GM21529 (cell line): ENCODE measurements at regions not wholly inside any gene's neighbourhood (a gene's known extent, or its start where the extent isn't known, plus 50 kb on each side); places are given as distances from the start of the nearest gene placed in this dataset.
"Not testable (repeated sequence)": the region's sequence is repeated elsewhere in the genome, so short reads cannot be mapped to it uniquely, and the experiment has no call there.

ENCODE experiments used
- ATAC-seq: cut with Tn5 transposase; IDR thresholded peaks from one replicate; pipeline ENCODE4 v1.9.1; 2021; ENCODE audit not compliant: unreplicated experiment

DNA sequence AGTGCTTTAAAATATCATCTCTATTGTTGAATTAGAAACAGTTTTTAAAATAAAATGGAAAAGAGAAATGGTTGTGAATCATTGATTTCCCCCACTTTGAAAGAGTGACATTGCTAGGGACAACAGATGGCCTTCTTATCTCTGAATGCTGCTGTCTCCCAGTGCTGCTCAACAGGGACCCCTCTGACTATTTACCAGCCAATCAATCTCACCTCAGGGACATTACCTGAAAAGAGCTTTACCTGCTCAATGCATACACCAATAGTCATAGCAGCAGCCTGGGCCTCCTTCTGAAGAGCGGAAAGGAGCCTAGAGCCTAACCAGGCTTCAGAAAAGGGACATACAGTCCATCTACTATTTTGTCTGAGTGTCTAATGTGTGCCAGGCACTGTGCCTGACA is 162.8 kb downstream of the CGGBP1 start:
- ATAC-seq, result no peak

DNA sequence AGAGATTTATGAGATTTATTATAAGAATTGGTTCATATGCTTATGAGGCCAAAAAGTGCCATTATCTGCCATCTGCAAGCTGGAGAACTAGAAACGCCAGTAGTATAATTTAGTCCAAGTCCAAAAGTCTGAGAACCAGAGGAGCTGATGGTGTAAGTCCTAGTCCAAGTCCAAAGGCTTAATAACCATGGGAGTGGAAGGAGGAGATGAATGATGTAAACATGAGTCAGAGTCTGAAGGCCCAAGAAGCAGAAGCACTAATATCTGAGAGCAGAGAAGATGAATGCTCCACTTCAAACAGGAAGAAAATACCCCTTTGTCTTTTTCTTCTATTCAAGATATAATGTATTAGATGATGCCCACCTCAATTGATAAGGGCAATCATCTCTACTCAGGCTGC is 185.7 kb downstream of the CGGBP1 start:
- ATAC-seq, result no peak

DNA sequence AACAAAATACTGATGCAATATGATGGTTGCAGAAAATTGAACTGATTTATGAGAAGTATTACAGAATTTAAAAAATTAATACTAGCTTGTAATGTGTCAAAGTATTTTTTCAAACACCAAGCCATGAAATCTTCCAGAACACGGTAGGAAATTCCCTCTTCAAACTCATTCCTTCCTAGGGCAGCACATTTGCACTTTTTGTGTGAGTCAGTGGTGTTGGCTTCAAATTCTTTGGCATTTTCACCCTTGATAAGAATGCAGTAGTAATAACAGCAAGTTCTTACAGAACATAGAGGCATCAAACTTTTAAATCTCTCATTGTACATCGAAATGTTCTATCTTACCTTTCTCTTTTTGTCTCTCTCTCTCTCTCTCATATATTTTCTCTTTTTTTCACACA is 191.8 kb downstream of the CGGBP1 start:
- ATAC-seq, result no peak

DNA sequence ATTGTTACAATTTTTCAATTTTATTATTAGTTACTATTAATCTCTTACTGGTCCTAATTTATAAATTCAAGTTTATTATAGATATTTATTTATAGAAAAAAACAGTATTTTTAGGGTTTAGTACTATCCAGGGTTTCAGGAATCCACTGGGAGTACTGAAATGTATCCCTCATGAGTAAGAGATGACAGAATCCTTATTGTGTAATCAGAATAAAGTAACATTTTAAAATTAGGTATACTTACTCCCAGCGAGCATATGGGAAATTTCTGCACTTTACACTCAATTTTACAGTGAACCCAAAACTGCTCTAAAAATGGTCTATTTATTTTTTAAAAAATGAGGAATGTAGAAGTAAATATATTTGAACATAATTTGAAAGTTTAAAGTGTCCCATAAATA is 202.7 kb downstream of the CGGBP1 start:
- no peak for ATAC-seq

DNA sequence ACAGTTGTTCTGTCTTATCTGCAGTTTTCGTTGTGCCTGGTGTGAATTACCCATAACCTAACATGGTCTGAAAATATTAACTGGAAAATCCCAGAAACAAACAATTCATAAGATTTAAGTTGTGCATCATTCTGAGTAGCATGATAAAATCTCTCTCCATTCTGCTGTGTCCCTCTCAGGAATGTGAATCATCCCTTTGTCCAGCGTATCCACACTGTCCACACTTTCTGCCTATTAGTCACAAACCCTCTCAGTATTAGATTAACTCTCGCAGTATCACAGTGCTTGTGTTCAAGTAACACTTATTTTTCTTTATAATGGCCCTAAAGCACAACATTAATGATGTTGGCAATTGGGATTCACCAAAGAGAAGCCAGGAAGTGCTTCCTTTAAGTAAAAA is 203.2 kb downstream of the CGGBP1 start:
- ATAC-seq, result no peak

DNA sequence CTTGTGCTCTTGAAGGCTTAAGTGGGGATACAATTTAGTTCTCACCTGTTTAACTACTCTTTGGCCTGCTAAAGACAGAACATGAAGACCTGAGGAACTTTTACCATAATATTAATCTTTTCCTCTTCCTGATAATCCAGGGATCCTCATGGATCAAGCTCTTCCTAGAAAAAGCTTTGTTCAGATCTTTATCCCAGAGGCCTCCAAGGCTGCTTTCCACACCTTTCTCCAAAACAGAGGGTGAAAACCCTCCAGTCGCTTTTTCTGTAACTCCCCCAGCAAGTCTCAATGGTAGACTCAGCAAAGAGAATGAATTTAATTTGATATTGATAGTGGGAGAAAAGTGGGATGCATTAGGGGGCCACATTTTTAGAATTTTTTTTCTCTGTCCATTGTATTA is 203.6 kb downstream of the CGGBP1 start:
- no peak for ATAC-seq

DNA sequence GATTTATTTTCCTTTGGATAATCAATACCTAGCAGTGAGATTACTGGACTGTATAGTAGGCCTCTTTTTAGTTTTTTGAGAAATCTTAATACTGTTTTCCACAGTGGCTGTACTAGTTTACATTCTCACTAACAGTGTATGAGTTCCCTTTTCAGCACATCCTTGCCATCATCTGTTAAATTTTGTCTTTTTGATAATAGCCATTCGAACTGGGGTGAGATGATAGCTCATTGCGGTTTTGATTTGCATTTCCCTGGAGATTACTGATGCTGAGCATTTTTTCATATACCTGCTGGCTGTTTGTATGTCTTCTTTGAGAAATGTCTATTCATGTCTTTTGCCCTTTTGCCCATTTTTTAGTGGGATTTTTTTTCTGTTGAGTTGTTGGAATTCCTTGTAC is 210.8 kb downstream of the CGGBP1 start:
- ATAC-seq, result no peak

DNA sequence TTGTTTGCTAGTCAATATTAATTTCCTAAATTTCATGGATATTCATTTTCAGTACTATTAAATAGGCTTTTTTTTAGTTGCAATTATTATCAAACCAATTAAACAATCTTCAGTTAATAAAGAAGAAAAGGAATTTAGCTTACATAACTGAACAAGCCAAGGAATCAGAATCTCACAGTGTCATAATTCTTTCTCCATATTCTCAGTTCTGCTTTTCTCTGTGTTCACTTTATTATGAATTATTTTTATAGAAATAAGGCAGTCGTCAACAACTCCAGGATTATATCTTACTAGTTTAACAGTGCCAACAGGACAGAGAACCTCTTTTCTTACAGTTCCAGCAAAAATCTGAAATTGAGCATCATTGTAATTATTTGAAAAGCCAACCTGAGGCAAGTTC is 221.7 kb downstream of the CGGBP1 start:
- no peak for ATAC-seq

DNA sequence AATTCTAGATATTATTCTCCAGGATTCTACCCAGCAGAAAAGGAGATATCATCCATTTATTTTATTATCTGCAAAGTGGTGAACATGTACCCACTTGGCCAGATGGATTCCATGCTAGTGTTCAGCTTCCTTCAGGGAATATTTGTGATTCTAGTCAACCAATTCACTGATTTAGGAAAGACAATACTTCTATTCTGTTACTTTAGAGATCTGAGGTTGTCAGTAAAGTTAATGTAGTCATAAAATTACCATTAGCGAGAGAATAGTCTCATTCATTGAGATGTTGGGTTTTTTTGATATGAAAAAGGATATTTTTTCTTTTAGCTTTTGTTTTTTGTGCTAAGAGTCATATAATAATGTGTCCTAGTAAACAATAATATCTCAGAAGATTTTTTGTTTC is 222.8 kb downstream of the CGGBP1 start:
- ATAC-seq, result no peak

DNA sequence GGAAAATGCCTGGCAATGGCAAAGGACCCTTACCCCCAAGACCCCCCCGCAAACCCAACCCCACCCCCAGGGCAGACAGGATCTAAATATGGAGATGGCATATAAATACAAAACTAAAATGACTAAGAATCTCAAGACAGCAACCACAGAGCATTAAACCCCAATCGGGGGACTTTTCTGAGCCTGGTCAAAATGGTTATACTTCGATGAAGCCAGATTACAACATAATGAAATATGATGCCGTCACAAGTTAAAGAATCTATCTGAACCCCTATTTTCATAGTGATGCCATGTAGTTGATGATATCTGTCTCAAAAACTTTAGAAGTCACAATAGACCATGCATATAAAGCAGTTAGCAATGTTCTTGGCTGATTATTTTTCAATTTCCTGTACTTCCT is 223.6 kb downstream of the CGGBP1 start:
- ATAC-seq, result no peak

DNA sequence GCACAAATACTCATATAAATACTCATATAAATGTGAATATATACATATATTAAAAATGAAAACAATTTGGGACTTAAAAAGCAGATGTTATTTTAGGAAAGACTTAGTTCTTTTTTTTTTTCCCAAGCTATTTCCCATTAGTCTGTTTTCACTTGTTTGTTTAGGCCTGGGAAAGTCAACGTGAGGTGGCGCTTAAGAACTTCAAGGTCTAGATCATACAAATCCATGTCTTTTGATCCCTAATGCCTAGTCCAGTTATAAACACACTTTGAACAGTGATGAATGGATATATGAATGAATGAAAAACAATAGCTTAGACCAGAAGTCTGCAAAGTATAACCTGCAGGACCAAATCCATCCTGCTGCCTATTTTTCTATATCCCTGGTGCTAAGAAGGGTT is 224.5 kb downstream of the CGGBP1 start:
- no peak for ATAC-seq

DNA sequence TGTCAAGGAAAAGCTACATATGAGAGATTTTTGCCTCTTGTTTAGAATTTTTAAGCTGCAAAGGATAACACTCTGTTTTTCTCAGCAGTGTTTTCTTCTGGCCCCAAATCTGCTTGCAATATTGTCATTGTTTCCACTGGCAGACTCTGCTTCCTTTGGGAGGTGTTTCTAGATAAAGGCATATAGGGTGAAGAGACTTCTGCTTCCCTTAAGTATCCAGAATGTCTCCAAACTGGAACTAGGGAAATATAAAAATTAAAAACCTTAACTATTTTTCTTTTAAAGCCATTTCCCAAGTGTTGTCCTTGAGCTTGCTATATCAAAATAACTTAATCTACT is 225.8 kb downstream of the CGGBP1 start:
- ATAC-seq, result no peak

DNA sequence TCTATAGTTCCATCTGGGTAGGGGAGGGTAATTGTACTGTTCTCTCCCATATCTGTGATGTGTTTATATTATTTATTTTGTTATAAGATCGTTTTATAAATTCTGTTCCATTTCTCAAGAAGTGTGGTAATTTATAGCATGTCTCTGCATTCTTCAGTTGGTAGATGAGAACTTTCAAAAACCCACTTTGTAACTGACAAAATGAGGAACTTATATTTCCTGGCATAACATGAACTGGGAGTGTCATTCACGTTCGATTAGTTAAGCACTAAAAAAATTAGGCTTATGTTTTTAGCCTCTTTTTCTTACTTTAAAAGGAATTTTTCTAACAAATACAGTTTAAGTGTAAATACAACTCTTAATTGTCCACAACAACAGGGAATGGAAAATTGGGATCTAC is 230.8 kb downstream of the CGGBP1 start:
- no peak for ATAC-seq

DNA sequence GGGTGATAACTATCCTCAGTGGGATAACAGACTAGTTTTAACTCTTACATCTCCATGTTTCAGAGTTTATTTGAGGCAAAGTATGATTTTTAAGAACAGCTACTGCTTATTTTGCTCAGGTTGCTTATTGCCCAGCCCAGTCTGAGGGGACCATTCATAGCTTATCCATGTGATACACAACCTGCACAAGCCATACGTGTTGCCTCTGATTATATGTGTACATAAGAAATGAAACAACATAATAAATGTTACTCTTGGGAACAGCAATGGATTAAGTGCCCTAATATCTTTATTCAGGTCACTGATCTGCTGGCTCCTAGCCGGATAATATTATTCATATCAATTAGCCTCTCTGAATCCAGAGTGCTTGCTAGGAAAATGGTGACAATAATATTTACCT is 236.2 kb downstream of the CGGBP1 start:
- ATAC-seq, result no peak

DNA sequence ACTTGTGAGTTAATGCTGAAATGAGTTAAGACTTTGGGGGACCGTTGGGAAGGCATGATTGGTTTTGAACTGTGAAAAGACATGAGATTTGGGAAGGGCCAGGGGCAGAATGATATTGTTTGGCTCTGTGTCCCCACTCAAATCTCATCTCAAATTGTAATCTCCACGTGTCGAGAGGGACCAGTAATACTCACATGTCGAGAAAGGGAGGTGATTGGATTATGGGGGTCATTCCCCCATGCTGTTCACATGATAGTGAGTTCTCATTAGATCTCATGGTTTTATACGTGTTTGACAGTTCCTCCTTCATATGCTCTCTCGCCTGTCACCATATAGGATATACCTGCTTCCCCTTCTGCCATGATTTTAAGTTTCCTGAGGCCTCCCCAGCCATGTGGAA is 245.3 kb downstream of the CGGBP1 start:
- not testable (repeated sequence) for ATAC-seq

DNA sequence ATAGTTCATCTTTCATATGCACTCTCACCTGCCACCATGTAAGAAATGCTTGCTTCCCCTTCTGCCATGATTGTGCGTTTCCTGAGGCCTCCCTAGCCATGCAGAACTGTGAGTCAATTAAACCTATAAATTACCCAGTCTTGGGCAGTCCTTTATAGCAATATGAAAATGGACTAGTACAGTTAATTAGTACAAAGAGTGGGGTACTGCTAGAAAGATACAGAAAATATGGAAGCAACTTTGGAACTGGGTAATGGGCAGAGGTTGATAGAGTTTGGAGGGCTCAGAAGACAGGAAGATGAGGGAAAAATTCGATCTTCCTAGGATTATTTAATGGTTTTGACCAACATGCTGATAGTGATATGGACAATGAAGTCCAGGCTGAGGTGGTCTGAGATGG is 246.9 kb downstream of the CGGBP1 start:
- no peak for ATAC-seq

DNA sequence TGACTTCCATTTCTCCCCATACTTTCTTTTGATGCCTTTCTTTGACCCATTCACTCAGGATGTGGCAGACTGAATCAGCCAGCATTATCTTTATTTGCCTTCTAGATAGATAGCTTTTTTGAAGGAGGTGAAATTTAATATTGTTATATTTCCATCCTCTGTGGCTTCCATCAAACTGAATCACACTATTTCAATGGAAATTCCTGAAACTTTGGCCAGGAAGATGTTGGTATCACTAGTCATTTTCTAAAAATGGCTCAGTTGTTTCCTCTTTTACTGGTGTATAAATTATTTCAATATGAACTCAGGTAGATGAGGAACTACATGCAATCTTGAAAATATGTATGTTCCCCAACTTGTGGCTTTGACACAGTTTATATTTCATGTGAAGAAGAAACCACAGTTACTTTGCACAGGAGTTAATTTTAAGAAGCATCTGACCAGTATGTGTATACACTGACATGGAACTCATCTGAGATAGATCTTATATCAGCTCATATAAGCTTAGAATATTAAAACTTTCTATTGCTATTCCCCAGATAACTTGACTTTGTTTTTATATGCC is 248.3 kb downstream of the CGGBP1 start:
- no peak for ATAC-seq

DNA sequence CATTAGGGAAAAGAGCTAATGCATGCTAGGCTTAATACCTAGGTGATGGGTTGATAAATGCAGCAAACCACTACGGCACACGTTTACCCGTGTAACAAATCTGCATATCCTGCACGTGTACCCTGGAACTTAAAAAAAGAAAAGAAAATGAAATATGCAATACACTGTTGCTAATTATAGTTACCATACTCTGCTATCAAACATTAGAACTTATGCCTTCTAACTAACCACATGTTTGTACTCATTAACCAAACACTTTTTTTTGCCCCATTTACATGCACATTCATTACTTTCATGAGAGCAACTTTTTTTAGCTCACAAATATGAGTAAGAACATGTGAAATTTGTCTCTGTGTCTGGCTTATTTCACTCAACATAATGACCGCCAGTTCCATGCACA is 253.1 kb downstream of the CGGBP1 start:
- peak; percentile 85 for ATAC-seq

DNA sequence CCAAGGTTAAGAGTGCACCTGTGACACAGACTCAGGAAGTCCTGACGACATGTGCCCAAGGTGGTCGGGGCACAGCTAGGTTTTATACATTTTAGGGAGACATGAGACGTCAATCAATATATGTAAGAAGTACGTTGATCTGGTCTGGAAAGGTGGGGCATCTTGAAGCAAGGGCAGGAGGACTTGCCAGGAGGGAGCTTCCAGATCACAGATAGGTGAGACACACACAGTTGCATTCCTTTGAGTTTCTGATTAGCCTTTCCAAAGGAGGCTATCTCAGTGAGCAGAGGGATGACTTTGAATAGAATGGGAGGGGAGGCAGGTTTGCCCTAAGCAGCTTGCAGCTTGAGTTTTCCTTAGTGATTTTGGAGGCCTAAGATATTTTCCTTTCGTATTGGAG is 257.4 kb downstream of the CGGBP1 start:
- ATAC-seq, result no peak

DNA sequence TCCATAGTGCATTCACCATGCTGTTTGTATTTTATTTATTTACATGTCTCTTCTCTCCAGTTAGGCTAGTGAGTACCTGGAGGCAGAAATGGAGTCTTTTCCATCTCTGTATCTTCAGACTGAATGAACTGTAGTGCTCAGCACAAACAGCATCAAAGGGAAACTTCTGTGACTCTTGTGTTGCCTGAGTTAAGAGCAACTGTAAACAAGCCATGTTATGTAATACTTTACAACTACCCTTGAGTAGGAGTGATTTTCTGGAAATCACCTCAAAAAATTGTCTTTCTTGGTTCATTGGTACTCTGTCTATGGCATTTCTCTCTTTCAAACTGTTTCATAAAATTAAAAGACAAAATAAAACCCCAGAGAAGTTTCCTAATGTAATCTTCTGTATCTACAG is 258.3 kb downstream of the CGGBP1 start:
- ATAC-seq, result no peak

DNA sequence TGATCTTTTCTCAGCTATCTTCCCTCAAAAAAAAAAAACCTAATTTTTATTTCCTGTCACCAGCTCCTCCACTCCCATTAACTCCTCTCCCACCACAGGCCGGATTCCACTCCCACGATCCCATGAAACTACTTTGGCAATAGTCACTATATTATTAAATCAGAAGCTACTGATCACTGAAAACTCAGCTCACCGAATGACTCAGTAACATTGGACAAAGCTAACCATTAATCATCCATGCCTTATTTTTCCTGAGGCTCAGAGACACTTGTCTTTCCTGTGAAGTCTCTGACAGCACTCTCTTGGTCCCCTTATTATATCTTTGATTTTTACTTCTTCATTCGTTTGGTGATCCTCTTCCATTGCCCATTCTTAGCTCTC is 260.2 kb downstream of the CGGBP1 start:
- no peak for ATAC-seq

DNA sequence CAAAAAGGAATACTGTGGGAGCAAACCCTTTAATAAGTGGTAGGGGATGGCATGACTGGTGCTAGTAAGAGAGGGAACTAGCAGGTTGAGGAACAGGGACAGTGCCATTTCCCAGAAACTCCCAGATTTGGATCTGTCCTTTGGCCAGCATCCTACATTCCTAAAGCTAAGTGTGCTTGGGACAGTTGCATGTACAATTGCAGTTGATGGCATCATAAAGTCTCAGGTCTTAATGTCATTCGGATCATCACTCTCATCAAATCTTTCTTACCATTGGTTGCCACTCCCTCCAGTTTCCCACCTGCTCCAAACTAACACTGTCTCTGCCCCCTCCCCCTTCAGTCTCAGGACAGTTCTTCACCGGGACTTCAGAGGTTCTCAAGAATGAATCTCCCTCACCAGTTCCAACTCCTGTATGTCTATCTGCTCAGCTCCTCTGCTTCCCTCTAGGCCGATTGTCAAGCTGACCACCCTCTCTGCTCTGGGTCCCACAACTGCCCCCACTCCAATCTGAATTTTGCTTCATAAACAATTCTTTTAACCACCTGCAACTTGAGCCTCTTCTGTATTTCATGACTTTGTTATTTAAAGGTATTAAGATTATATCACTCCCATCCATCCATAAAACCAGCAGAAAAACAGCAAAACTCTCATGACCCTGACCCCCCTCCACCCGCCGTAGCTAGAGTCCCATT is 260.8 kb downstream of the CGGBP1 start:
- ATAC-seq, result no peak

DNA sequence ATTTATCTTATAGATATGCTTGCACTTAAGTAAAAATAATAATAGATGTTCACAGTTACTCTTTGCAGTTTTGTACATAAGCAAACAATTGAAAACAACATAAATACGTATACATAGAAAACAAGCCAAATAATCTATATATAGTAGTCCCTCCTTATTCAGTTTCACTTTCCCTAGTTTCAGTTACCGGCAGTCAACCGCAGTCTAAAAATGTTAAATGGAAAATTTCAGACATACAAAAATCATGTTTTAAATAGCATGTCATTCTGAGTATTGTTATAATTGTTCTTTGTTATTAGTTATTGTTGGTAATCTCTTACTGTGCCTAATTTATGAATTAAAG is 262.0 kb downstream of the CGGBP1 start:
- no peak for ATAC-seq
